ENCODE measurements at regions not wholly inside any gene's neighbourhood (a gene's known extent, or its start where the extent isn't known, plus 50 kb on each side); places are given as distances from the start of the nearest gene placed in this dataset.

- no peak overlapping the region for H4K5ac ChIP-seq (ENCODE audit: low read depth, low read length)
- ChIA-PET CTCF (no interaction called here), POLR2A (ENCODE audit: unreplicated experiment) (no interaction called here)
- no peak overlapping the region for H4K8ac ChIP-seq (ENCODE audit: low read depth in 2 of 2, low read length in 2 of 2)
- no peaks in the 10 kb centered on the region for H3K9me3 ChIP-seq (ENCODE audit: control insufficient read depth, insufficient read depth, low read length)
- no peak overlapping the region for H2AFZ ChIP-seq (replicated peaks; ENCODE audit: low read length, poor library complexity)
- H3K4ac ChIP-seq (ENCODE audit: low read depth, low read length), result no peak overlapping the region
- no peak for ATAC-seq (ENCODE audit: low read depth)
- no peaks in the 10 kb centered on the region for H3K79me1 ChIP-seq (ENCODE audit: low read depth in 1 of 2, low read length in 2 of 2)
- H3K9ac ChIP-seq (ENCODE audit: low read depth, low read length), result no peak overlapping the region
- no peak overlapping the region for H2AK9ac ChIP-seq (replicated peaks; ENCODE audit: low read depth, low read length, poor library complexity)
- no peak overlapping the region for H3K4me2 ChIP-seq (ENCODE audit: low read depth, low read length)
- no peak for DNase-seq
- 82% methylated on average over 3 of the region's 7 CpGs; no CpG with 5 or more reads in 1 of the 2 experiments for WGBS, 2 experiments (ENCODE audit: extremely low coverage in 2 of 2, insufficient read length in 1 of 2)
- H3K14ac ChIP-seq (replicated peaks; ENCODE audit: low read depth, low read length), result no peak overlapping the region
- intact Hi-C loops (cut with micrococcal nuclease), result no loop called here
- H3K36me3 ChIP-seq (ENCODE audit: control insufficient read depth, insufficient read depth, low read length), result no peaks in the 10 kb centered on the region
- no peak overlapping the region for H3K23ac ChIP-seq (ENCODE audit: low read depth, low read length)
- H2BK120ac ChIP-seq (ENCODE audit: low read depth, low read length), result no peak overlapping the region
- dilution Hi-C loops (cut with HindIII; ENCODE audit: low sequenced_read_pairs, unreplicated experiment), result no loop called here
- BruUV-seq (replicated peaks), result no TSS peak
- no peak overlapping the region for H2BK5ac ChIP-seq (ENCODE audit: low read depth, low read length, poor library complexity, severe bottlenecking)
- H4K91ac ChIP-seq (ENCODE audit: insufficient read depth, low read depth, low read length), result no peak overlapping the region
- in situ Hi-C loops (cut with MboI; ENCODE audit: low sequenced_read_pairs), result no loop called here
- no peak overlapping the region for H2BK20ac ChIP-seq (ENCODE audit: low read depth, low read length)
- H3K27ac ChIP-seq (ENCODE audit: insufficient read depth, low read length), result no peak overlapping the region
- peaks cover 3% of the 10 kb centered on the region; the same call in 1 of the 2 replicates for H3K4me1 ChIP-seq (ENCODE audit: control insufficient read depth, insufficient read depth, low read length)
- TF ChIP-seq RAD21 (IDR thresholded peaks at IDR 0.05; ENCODE audit: low read length) (no peak), NFE2L2 (IDR thresholded peaks at IDR 0.05; ENCODE audit: low read depth, low read length) (no peak), ELK1 (IDR thresholded peaks at IDR 0.05; ENCODE audit: borderline replicate concordance, low read depth, low read length) (no peak), USF2 (IDR thresholded peaks at IDR 0.05; ENCODE audit: low read depth, low read length) (no peak), FOS (IDR thresholded peaks at IDR 0.05; ENCODE audit: low read depth, low read length) (no peak), CEBPB (IDR thresholded peaks at IDR 0.05; ENCODE audit: low read depth, low read length) (no peak), MAZ (IDR thresholded peaks at IDR 0.05; ENCODE audit: borderline replicate concordance, low read depth, low read length) (no peak), MXI1 (IDR thresholded peaks at IDR 0.05; ENCODE audit: borderline replicate concordance, low read depth, low read length) (no peak), BHLHE40 (IDR thresholded peaks at IDR 0.05; ENCODE audit: low read depth, low read length) (no peak), POLR2A (IDR thresholded peaks at IDR 0.05; ENCODE audit: low read depth, low read length) (no peak), SMC3 (IDR thresholded peaks at IDR 0.05; ENCODE audit: low read depth, low read length) (no peak), CTCF (conservative IDR thresholded peaks at IDR 0.05; ENCODE audit: low read depth, low read length) (no peak), MAFK (IDR thresholded peaks at IDR 0.05; ENCODE audit: low read depth, low read length) (no peak), CHD1 (IDR thresholded peaks at IDR 0.05; ENCODE audit: low read depth, low read length) (no peak), RCOR1 (IDR thresholded peaks at IDR 0.05; ENCODE audit: insufficient replicate concordance, low read length) (no peak), RFX5 (IDR thresholded peaks at IDR 0.05; ENCODE audit: low read depth, low read length) (no peak)
- H3K18ac ChIP-seq (ENCODE audit: low read depth, low read length), result no peak overlapping the region
- H3K56ac ChIP-seq (ENCODE audit: extremely low read depth, insufficient read depth, low read length), result no peak overlapping the region
- peaks cover 6% of the 10 kb centered on the region for H3K9me1 ChIP-seq (ENCODE audit: insufficient read depth, low read length)
- no peaks in the 10 kb centered on the region for H3K27me3 ChIP-seq (ENCODE audit: control insufficient read depth, insufficient read depth, low read length)
- no peaks in the 10 kb centered on the region for H4K20me1 ChIP-seq (ENCODE audit: insufficient read depth, low read length)
- H3K4me3 ChIP-seq (ENCODE audit: insufficient read depth, low read depth, low read length), result no peak overlapping the region
- H2AK5ac ChIP-seq (ENCODE audit: low read depth, low read length), result no peak overlapping the region
- H2BK15ac ChIP-seq (ENCODE audit: low read depth, low read length), result no peak overlapping the region
Measured at GRCh38 chr6:155628306-155628705, 172.7 kb upstream of the NOX3 start.
